ENCODE measurements at regions not wholly inside any gene's neighbourhood (a gene's known extent, or its start where the extent isn't known, plus 50 kb on each side); places are given as distances from the start of the nearest gene placed in this dataset.
"Not testable (repeated sequence)": the region's sequence is repeated elsewhere in the genome, so short reads cannot be mapped to it uniquely, and the experiment has no call there.

GRCh38 chr12:105523164-105524057 lies 192.9 kb downstream of the C12orf75 start:
- peak in 1 of 3 donors; percentile 47 for DNase-seq (ENCODE audit: low read depth in 3 of 3, low spot score in 2 of 3)

- no peak for DNase-seq (ENCODE audit: low read depth in 3 of 3, low spot score in 2 of 3)
Observed at GRCh38 chr12:105524961-105525360, 194.5 kb downstream of the C12orf75 start.

DNA sequence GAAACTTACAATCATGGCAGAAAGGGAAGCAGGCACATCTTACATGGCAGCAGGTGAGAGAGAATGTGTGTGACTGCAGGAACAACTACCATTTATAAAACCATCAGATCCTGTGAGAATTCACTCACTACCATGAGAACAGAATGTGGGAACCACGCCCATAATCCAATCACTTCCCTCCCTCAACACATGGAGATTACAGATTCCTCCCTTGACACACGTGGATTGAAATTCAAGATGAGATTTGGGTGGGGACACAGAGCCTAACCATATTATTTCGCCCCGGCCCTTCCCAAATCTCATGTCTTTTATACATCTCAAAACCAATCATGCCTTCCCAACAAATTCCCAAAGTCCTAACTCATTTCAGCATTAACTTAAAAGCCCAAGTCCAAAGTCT lies 203.6 kb downstream of the C12orf75 start:
- no peak for DNase-seq (ENCODE audit: low read depth in 3 of 3, low spot score in 2 of 3)

DNA sequence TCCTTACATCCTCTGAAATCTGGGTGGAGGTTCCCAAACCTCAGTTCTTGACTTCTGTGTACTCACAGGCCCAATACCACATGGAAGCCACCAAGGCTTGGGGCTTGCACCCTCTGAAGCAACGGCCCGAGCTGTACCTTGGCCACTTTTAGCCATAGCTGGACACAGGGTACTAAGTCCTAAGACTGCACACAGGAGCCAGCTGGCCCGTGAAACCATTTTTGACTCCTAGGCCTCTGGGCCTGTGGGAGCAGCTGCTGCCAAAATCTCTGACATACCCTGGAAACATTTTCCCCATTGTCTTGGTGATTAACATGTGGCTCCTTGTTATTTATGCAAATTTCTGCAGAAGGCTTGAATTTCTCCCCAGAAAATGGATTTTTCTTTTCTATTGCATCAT lies 204.5 kb downstream of the C12orf75 start:
- not testable (repeated sequence) for DNase-seq (ENCODE audit: low read depth in 3 of 3, low spot score in 2 of 3)

DNA sequence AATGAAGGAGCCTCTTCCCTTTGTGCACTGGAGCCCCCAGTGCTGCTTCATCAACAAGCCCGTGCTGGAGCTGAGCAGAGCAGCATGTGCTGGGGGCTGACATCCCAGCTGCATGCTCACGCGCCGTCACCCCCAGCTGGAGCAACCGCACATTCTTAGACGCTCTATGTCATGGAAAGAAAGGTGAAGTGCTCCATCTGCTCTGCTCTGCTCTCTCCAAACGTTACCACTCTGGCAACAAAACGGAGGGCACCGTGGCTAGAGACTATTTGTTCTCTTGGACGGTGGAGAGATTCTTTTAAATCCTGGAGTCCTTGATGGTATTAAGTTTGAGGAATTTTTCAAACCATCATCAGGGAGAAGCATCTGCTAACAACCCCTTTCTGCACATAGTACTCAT lies 208.4 kb downstream of the C12orf75 start:
- DNase-seq (ENCODE audit: low read depth in 3 of 3, low spot score in 2 of 3) = no peak

DNA sequence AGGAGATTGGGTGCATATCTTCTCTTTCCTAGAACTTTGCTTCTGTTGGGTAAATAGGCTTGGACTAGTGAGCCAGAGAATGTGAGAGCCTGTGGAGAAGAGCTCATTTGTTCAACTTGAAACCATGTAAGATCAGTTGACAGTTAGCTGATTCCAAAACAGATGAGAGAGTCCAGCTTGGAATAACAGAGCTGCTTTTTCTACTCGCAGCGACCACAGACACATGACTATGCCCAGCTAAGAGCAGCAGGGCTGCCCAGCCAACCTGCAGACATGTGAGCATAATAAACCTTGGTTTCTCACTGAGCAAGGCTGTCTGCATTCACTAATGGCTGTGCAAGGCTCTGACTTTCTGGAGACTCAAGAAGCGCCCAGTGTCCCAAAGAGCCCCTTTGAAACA lies 209.2 kb downstream of the C12orf75 start:
- DNase-seq (ENCODE audit: low read depth in 3 of 3, low spot score in 2 of 3) = no peak

DNA sequence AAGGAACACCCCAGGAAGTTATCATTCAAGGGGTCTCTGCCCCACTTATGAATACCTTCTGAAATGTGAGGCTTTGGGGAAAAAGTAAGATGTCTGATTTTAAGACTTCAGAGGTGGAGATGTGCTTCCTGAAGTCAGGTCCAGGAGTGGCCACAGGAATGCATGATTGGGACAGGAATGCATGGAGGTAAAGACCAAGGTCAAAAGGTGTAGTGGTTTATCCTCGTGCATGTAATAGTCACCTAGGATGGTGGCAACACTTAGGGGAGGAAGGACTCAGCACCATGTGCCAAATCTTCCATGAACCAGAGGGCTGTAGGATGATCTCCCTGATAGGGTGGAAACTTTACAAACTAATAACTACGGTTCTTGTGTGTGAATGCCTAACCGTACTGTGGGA lies 217.3 kb downstream of the C12orf75 start:
- no peak for DNase-seq (ENCODE audit: low read depth in 3 of 3, low spot score in 2 of 3)

GRCh38 chr12:105548626-105549025 lies 218.1 kb downstream of the C12orf75 start:
- no peak for DNase-seq (ENCODE audit: low read depth in 3 of 3, low spot score in 2 of 3)

DNA sequence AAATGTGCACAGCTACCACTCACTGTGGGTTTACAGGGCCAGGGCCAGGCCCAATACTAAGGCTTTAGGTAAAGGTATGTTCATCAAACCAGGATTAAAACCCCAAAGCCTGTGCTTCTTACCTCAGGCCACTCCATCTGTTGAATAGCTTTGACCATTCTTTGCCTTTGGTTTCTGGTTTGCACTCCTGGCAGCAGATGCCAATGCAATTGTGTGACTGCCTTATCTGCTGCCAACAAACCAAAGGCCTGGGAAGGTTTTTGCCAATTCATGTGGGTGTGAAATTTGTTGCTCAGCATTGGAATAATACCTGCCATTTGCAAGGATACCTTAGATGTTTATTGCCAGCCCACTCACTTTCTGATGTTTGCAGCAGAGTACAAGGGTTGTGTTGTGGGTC lies 221.6 kb downstream of the C12orf75 start:
- DNase-seq (ENCODE audit: low read depth in 3 of 3, low spot score in 2 of 3) = no peak

DNA sequence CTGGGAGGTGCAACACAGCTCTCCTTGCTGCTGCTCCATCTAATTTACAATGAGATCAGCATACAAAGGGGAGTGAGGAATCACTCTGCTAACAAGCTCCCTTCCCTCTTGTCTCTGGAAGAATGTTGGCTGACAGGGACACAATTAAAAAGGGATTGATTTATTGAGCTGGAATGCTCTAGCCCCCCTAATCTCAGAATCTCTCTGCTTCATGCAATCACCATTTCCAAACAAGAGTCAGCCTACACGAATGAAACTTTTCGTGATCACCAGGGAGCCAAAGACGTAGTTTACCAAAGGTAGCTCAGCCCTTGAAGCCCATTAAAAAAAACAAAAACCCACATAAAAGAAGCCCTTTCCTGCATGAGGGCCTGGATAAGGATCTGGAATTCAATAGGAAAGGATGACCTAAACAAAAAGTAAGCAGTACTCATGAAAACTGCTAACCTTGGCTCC lies 223.8 kb downstream of the C12orf75 start:
- DNase-seq (ENCODE audit: low read depth in 3 of 3, low spot score in 2 of 3) = peak in 1 of 3 donors; percentile 61

DNA sequence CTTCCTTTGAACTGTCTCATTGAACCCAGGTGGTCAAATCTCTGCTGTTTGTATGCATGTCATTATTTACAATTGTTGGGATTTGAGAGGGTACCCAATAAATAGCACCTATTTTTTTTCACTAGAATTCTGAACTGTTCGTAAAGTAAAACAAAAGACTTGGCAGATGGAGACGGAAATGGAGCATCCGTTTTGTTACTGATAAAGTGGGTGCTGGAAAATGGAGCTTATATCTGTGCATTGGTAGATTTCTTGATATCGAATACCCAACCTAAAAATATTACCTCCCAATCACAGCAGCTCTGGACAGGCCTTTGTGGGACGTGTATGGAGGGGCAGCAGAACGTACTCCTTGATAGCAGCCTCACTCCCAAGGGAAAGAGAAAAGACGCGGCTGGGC lies 224.4 kb downstream of the C12orf75 start:
- no peak for DNase-seq (ENCODE audit: low read depth in 3 of 3, low spot score in 2 of 3)

- DNase-seq (ENCODE audit: low read depth in 3 of 3, low spot score in 2 of 3) = no peak
Observed at GRCh38 chr12:105555556-105556295, 225.2 kb downstream of the C12orf75 start.

- no peak for DNase-seq (ENCODE audit: low read depth in 3 of 3, low spot score in 2 of 3)
Observed at GRCh38 chr12:105559310-105559709, 228.8 kb downstream of the C12orf75 start.

DNA sequence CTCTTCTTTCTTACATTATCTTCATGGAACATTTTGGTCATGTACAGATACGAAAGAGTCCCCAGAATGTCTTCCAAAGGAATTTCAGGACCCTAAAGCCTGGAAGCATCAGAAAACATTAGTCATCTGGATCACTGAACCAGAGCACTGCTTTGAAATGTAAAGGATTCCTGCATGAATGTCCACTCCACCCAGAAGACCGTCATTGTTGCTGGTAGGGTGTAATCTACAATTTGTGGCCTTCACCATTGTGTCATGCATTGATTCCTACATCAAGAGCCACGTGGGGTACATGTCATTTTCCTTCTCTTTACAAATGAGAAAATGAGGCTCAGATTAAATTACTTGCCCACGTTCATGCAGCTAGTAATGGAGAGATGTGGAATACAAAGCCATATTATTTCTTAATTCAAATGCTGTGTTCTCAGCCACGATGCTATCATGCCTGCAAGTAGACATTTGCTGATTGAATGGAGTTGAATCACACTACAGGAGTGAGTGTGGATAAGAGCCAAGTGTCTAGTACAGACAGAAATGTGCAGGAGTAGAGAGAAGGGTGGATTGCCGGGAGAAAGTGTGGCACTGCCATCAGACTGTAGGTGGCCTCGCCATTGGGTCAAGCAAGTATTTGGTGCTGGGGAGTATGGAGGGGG lies 231.2 kb downstream of the C12orf75 start:
- no peak for DNase-seq (ENCODE audit: low read depth in 3 of 3, low spot score in 2 of 3)

DNA sequence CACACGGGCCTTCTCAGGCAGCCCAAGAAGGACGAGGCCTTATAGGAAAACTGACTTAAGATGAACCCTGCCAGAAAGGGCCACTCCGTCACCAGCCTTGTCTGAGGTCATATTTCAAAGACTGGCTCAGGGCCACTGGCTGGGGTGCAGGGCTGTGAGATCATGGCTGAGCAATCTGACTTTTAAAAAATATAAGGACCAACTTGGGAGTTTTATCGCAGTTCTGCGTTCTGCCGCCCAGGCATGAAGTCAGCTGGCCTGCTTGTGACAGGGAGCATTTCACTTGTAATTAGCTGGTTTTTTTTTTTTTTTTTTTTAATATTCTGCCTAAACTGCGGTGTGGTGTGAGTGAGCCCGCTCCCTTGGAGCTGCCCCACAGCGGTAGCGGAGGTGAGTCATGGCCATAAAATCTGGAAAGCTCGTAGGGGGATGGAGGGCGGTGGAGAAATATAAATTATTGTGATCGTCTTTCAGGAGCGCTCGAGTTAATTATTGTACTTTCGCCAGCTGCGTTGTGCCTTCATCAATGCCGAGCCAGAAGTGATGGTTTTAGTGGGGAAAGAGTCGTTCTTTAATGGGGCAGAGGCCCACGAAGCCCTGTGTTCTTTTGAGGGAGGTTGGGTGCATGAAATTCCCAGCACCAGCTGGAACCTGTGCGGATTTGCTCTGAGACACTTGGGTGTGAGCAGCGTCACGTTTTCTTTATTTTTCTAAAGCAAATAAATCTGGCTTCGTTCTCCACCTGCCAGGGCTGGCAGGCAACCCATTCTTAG lies 231.9 kb downstream of the C12orf75 start:
- peak in 2 of 3 donors; percentile 47 to 52 for DNase-seq (ENCODE audit: low read depth in 3 of 3, low spot score in 2 of 3)

- no peak for DNase-seq (ENCODE audit: low read depth in 3 of 3, low spot score in 2 of 3)
Observed at GRCh38 chr12:105567061-105567460, 236.6 kb downstream of the C12orf75 start.

GRCh38 chr12:105569886-105570285 lies 239.4 kb downstream of the C12orf75 start:
- no peak for DNase-seq (ENCODE audit: low read depth in 3 of 3, low spot score in 2 of 3)

DNA sequence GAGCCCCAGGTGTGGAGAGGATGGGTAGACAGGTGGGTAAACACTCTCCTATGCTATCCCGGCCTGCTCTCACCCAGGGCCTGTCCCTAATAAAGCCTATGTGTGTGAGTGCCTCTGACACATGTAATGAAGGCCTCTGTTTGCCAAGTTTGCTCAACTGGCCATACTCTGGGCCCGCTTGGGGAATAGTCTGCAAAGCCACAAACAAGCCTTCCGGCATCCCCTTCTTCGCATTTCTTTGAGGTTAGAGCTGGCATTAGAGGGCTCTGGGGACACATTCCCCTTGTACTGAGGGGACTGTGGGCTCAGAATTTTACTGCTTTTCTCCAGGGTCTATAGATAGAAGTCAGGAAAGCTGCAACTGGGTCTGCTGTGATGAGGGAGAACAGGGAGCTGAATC lies 240.5 kb downstream of the C12orf75 start:
- DNase-seq (ENCODE audit: low read depth in 3 of 3, low spot score in 2 of 3) = no peak

DNA sequence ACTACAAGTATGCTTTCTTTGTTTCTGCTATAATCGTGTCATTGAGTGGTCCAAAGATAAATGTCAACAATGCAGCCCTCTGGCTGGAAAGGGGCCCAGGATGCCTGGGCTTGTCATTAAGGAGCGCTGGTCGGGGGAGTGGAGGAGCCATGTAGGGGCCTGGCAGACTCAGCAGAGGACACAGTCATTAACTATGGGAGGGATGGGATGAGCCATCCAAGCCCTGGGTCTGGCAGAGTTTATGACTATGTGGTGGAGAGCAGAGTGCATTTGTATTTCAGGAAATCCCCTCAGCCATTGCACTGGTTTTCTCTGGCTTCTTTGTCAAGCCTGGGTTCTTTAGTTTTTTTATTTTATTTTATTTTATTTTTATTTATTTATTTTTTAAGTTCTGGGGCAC lies 243.1 kb downstream of the C12orf75 start:
- DNase-seq (ENCODE audit: low read depth in 3 of 3, low spot score in 2 of 3) = no peak

- no peak for DNase-seq (ENCODE audit: low read depth in 3 of 3, low spot score in 2 of 3)
Observed at GRCh38 chr12:105574056-105574715, 243.7 kb downstream of the C12orf75 start.
